ENCODE measurements at regions not wholly inside any gene's neighbourhood (a gene's known extent, or its start where the extent isn't known, plus 50 kb on each side); places are given as distances from the start of the nearest gene placed in this dataset.

- POLR2A ChIA-PET: no interaction called here
- no peak for TF ChIP-seq CTCF (IDR thresholded peaks at IDR 0.05; ENCODE audit: insufficient read depth, low read length, missing control alignments)
- H3K4me3 ChIP-seq (ENCODE audit: low read depth, low read length): no peak overlapping the region
- DNase-seq (ENCODE audit: low read depth, low spot score): no peak
- CTCF ChIA-PET: no interaction called here
These were observed 65.0 kb upstream of the ADGRA1 start for GRCh38 chr10:133022776-133023100.

GRCh38 chr10:133021963-133022775 lies 65.6 kb upstream of the ADGRA1 start:
- CTCF ChIA-PET: no interaction called here
- POLR2A ChIA-PET: no interaction called here
- H3K4me3 ChIP-seq (ENCODE audit: low read depth, low read length): no peak overlapping the region
- no peak for DNase-seq (ENCODE audit: low read depth, low spot score)
- TF ChIP-seq CTCF (IDR thresholded peaks at IDR 0.05; ENCODE audit: insufficient read depth, low read length, missing control alignments): no peak

- no peak for DNase-seq (ENCODE audit: low read depth, low spot score)
- CTCF ChIA-PET: no interaction called here
- POLR2A ChIA-PET: no interaction called here
These were observed 66.4 kb upstream of the ADGRA1 start for GRCh38 chr10:133021116-133021962.

GRCh38 chr10:133020193-133020817 lies 67.4 kb upstream of the ADGRA1 start:
- TF ChIP-seq CTCF (IDR thresholded peaks at IDR 0.05; ENCODE audit: insufficient read depth, low read length, missing control alignments): no peak
- no peak overlapping the region for H3K4me3 ChIP-seq (ENCODE audit: low read depth, low read length)
- ChIA-PET POLR2A (no interaction called here), CTCF (no interaction called here)
- no peak for DNase-seq (ENCODE audit: low read depth, low spot score)

More at GRCh38 chr10:133021116-133021962, 66.4 kb upstream of the ADGRA1 start:
- no peak for TF ChIP-seq CTCF (IDR thresholded peaks at IDR 0.05; ENCODE audit: insufficient read depth, low read length, missing control alignments)
- H3K4me3 ChIP-seq (ENCODE audit: low read depth, low read length): no peak overlapping the region

- no peak for TF ChIP-seq CTCF (IDR thresholded peaks at IDR 0.05; ENCODE audit: insufficient read depth, low read length, missing control alignments)
- no peak for DNase-seq (ENCODE audit: low read depth, low spot score)
- H3K4me3 ChIP-seq (ENCODE audit: low read depth, low read length): no peak overlapping the region
- ChIA-PET CTCF (no interaction called here), POLR2A (no interaction called here)
These were observed 68.1 kb upstream of the ADGRA1 start for GRCh38 chr10:133019651-133020050.

GRCh38 chr10:133019191-133019590 lies 68.5 kb upstream of the ADGRA1 start:
- DNase-seq (ENCODE audit: low read depth, low spot score): no peak
- ChIA-PET POLR2A (no interaction called here), CTCF (no interaction called here)
- no peak overlapping the region for H3K4me3 ChIP-seq (ENCODE audit: low read depth, low read length)
- no peak for TF ChIP-seq CTCF (IDR thresholded peaks at IDR 0.05; ENCODE audit: insufficient read depth, low read length, missing control alignments)

Measured in AG04449 (cell line).